DOHH2 (cell line): ENCODE measurements at regions not wholly inside any gene's neighbourhood (a gene's known extent, or its start where the extent isn't known, plus 50 kb on each side); places are given as distances from the start of the nearest gene placed in this dataset.

Experiments
- H3F3A ChIP-seq: fragments of 200-600 bp; sonication (generic), shearing (Covaris generic); 2 replicates; pipeline ENCODE4 v1.6.0; 2016; ENCODE audit warnings: antibody characterized with exemption, mild to moderate bottlenecking; ENCODE audit not compliant: control insufficient read depth, insufficient read depth
- H3K27ac ChIP-seq: fragments of 200-600 bp; sonication (generic); 2 replicates; pipeline ENCODE4 v1.5.1; 2014; ENCODE audit warnings: low read depth, mild to moderate bottlenecking, low read length, moderate library complexity
- H3K27me3 ChIP-seq: fragments of 200-600 bp; sonication (generic); 2 replicates; pipeline ENCODE4 v1.6.1; 2014; ENCODE audit warnings: mild to moderate bottlenecking, low read length, mixed read lengths; ENCODE audit not compliant: control insufficient read depth
- H3K36me3 ChIP-seq: fragments of 200-600 bp; sonication (generic); 2 replicates; pipeline ENCODE4 v1.6.1; 2014; ENCODE audit warnings: mild to moderate bottlenecking, low read length, moderate library complexity, mixed read lengths; ENCODE audit not compliant: control insufficient read depth
- H3K4me1 ChIP-seq: fragments of 200-600 bp; sonication (generic); 2 replicates; pipeline ENCODE4 v1.6.1; 2014; ENCODE audit warnings: mild to moderate bottlenecking, low read length, mixed read lengths; ENCODE audit not compliant: control insufficient read depth
- H3K4me2 ChIP-seq: fragments of 200-600 bp; sonication (generic); 2 replicates; pipeline ENCODE4 v1.6.0; 2014; ENCODE audit warnings: mild to moderate bottlenecking, low read length, moderate library complexity
- H3K4me3 ChIP-seq: fragments of 200-600 bp; sonication (generic); 2 replicates; pipeline ENCODE4 v1.5.1; 2014; ENCODE audit warnings: mild to moderate bottlenecking, low read length, mixed read lengths
- H3K79me2 ChIP-seq: fragments of 200-600 bp; sonication (generic); 2 replicates; pipeline ENCODE4 v1.6.1; 2014; ENCODE audit warnings: mild to moderate bottlenecking, low read length, mixed read lengths; ENCODE audit not compliant: control insufficient read depth
- H3K9me2 ChIP-seq: fragments of 200-600 bp; sonication (generic); replicated peaks from 2 replicates; pipeline ENCODE4 v1.6.1; 2014; ENCODE audit warnings: mild to moderate bottlenecking, low read length, mixed read lengths; ENCODE audit not compliant: control insufficient read depth
- H3K9me3 ChIP-seq: fragments of 200-600 bp; sonication (generic); 2 replicates; pipeline ENCODE4 v1.6.1; 2014; ENCODE audit warnings: antibody characterized with exemption, low read length, mixed read lengths; ENCODE audit not compliant: control insufficient read depth, insufficient read depth
- H4K20me1 ChIP-seq: fragments of 200-600 bp; sonication (generic); 2 replicates; pipeline ENCODE4 v1.6.0; 2014; ENCODE audit warnings: low read depth, mild to moderate bottlenecking, antibody characterized with exemption, low read length, moderate library complexity; ENCODE audit not compliant: control insufficient read depth, insufficient read depth
- EZH2phosphoT487 ChIP-seq: fragments of 200-600 bp; sonication (generic); IDR thresholded peaks from 2 replicates; pipeline ENCODE4 v1.6.1; 2017; ENCODE audit warnings: borderline replicate concordance, mild to moderate bottlenecking, antibody characterized with exemption, low read length, moderate library complexity, mixed read lengths
- TF ChIP-seq, protein P1 (sequence below): fragments of 200-600 bp; sonication (generic); IDR thresholded peaks from one replicate; pipeline ENCODE4 v1.5.1; 2014; ENCODE audit warnings: antibody characterized with exemption, mild to moderate bottlenecking, low read depth, low read length; ENCODE audit not compliant: poor library complexity, severe bottlenecking

GRCh38 chr3:113105093-113105449 is 106.3 kb upstream of the BOC start:
- Histone ChIP-seq H3K79me2 (no peaks in the 10 kb centered on the region), H3K36me3 (no peaks in the 10 kb centered on the region), H3K4me3 (no peak overlapping the region), H3K9me3 (no peaks in the 10 kb centered on the region), H3K4me2 (no peak overlapping the region), H3K4me1 (no peaks in the 10 kb centered on the region), H3K9me2 (no peaks in the 10 kb centered on the region), H4K20me1 (no peaks in the 10 kb centered on the region), H3K27me3 (no peaks in the 10 kb centered on the region), H3K27ac (no peak overlapping the region), H3F3A (no peaks in the 10 kb centered on the region)
- no peak for TF ChIP-seq EZH2phosphoT487
- TF ChIP-seq, protein P1, sequence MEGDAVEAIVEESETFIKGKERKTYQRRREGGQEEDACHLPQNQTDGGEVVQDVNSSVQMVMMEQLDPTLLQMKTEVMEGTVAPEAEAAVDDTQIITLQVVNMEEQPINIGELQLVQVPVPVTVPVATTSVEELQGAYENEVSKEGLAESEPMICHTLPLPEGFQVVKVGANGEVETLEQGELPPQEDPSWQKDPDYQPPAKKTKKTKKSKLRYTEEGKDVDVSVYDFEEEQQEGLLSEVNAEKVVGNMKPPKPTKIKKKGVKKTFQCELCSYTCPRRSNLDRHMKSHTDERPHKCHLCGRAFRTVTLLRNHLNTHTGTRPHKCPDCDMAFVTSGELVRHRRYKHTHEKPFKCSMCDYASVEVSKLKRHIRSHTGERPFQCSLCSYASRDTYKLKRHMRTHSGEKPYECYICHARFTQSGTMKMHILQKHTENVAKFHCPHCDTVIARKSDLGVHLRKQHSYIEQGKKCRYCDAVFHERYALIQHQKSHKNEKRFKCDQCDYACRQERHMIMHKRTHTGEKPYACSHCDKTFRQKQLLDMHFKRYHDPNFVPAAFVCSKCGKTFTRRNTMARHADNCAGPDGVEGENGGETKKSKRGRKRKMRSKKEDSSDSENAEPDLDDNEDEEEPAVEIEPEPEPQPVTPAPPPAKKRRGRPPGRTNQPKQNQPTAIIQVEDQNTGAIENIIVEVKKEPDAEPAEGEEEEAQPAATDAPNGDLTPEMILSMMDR: no peak

DNA sequence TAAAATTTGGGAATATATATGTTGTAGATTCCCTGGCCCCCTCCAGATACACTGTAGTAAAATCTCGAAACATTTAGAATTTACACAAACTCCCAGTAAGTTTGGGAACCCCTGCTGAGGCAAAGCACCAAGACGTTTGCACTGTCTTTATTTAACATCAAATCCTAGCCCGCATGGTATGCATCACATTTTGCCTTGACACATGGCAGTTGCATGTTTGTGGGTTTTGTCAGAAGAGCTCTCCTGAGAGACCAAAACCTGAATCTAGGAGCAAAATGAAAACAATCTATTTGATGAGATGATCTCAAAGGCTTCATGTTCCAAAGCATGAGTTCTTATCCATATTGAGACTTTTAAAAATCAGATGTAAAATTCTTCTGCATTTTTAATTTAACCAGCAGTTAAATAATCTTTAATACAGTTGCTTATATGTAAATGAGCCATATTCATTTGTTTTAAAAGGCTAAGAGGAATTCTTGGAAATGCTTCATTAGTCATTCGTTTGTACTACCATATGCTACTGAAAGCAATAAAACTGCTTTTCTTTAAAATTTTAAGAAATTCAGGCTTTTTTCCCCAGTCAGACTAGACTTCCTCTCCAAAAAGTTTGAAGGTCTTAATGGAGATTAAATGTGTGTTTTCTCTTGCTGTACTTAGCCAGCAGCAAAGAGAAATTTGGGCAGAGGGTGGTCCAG is 105.2 kb upstream of the BOC start:
- no peaks in the 10 kb centered on the region for H4K20me1 ChIP-seq
- H3K36me3 ChIP-seq: no peaks in the 10 kb centered on the region
- TF ChIP-seq EZH2phosphoT487: no peak
- TF ChIP-seq, protein P1: no peak
- no peaks in the 10 kb centered on the region for H3K9me3 ChIP-seq
- H3K9me2 ChIP-seq: no peaks in the 10 kb centered on the region
- H3K4me3 ChIP-seq: no peak overlapping the region
- H3F3A ChIP-seq: no peaks in the 10 kb centered on the region
- no peaks in the 10 kb centered on the region for H3K79me2 ChIP-seq
- H3K27me3 ChIP-seq: no peaks in the 10 kb centered on the region
- no peak overlapping the region for H3K27ac ChIP-seq
- H3K4me1 ChIP-seq: no peaks in the 10 kb centered on the region
- H3K4me2 ChIP-seq: no peak overlapping the region

DNA sequence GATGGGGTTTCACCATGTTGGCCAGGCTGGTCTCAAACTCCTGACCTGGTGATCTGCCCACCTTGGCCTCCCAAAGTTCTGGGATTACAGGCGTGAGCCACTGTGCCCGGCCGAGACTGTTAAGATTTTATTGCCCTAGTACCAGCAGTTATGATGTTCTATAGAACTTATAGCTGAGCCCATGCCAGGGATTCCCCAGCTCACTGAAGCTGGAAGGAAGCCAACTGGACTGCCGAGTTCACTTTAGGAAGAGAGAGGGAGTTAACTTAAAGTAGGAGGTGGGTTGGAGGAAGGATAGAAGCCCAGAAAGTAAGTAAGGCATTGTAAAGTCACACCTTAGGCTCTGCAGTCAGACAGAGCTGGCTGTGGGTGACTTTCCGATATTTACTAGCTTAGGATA is 101.1 kb upstream of the BOC start:
- TF ChIP-seq EZH2phosphoT487: no peak
- TF ChIP-seq, protein P1: no peak
- no peaks in the 10 kb centered on the region for H3K27me3 ChIP-seq
- no peaks in the 10 kb centered on the region for H3K79me2 ChIP-seq
- H3K4me1 ChIP-seq: no peaks in the 10 kb centered on the region
- H3K9me2 ChIP-seq: no peaks in the 10 kb centered on the region
- no peak overlapping the region for H3K27ac ChIP-seq
- no peaks in the 10 kb centered on the region for H4K20me1 ChIP-seq
- H3K4me3 ChIP-seq: no peak overlapping the region
- H3K9me3 ChIP-seq: no peaks in the 10 kb centered on the region
- H3K4me2 ChIP-seq: no peak overlapping the region
- H3K36me3 ChIP-seq: no peaks in the 10 kb centered on the region
- no peaks in the 10 kb centered on the region for H3F3A ChIP-seq
